Heart left ventricle (tissue), 13 donors: ENCODE measurements at regions not wholly inside any gene's neighbourhood (a gene's known extent, or its start where the extent isn't known, plus 50 kb on each side); places are given as distances from the start of the nearest gene placed in this dataset.

ENCODE experiments used
- POLR2A ChIP-seq, 2 donors: fragments of 450-650 bp; IDR thresholded peaks; one replicate each; pipeline ENCODE4 v1.6.1; 2017; ENCODE audit warnings: antibody characterized with exemption in 2 of 2, mild to moderate bottlenecking in 2 of 2, moderate library complexity in 2 of 2
- TF ChIP-seq, protein P1 (sequence below), 12 donors: fragments of 200-600 bp; sonication (generic) in 4 of 12; IDR thresholded peaks; one replicate each; pipeline versions ENCODE4 v1.5.0 to v1.8.0; 2018 to 2022; ENCODE audit warnings: antibody characterized with exemption in 12 of 12, mild to moderate bottlenecking in 5 of 12
- donor health status: ischemic (EF 13 %, LVEDD 7.1; RV severe dilation, severe dysfunction).
- donor health status: DM: no; HTN: yes; CAD: no.
- donor health status: DM: no; HTN: no; CAD: no.
- donor health status: ischemic (EF 25% LVEDD 6.9; RV normal size, moderate dysfunction).
- donor health status: ischemic (EF 25% LVEDD 5.7; RV mildly dilated, moderate dysfunction).
- donor health status: ischemic (EF 35%, LVEDD 5.7; RV mildly dilated, moderate dysfunction).
- donor health status: nonischemic (EF 11% LVEDD 7.7; RV severe dilation, severe dysfunction).
- donor health status: DM: yes; HTN: yes; CAD: no.
- donor health status: PGD.
- donor health status: ischemic (EF 29% LVEDD 5.4; RV normal size, mild dysfunction).
- donor health status: nonischemic (EF 23%, LVEDD 6.1; RV moderate dilation, normal function).

GRCh38 chr13:106405731-106406130, 129.7 kb downstream of the EFNB2 start:
- TF ChIP-seq, protein P1, sequence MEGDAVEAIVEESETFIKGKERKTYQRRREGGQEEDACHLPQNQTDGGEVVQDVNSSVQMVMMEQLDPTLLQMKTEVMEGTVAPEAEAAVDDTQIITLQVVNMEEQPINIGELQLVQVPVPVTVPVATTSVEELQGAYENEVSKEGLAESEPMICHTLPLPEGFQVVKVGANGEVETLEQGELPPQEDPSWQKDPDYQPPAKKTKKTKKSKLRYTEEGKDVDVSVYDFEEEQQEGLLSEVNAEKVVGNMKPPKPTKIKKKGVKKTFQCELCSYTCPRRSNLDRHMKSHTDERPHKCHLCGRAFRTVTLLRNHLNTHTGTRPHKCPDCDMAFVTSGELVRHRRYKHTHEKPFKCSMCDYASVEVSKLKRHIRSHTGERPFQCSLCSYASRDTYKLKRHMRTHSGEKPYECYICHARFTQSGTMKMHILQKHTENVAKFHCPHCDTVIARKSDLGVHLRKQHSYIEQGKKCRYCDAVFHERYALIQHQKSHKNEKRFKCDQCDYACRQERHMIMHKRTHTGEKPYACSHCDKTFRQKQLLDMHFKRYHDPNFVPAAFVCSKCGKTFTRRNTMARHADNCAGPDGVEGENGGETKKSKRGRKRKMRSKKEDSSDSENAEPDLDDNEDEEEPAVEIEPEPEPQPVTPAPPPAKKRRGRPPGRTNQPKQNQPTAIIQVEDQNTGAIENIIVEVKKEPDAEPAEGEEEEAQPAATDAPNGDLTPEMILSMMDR (IDR thresholded peaks at IDR 0.05), result no peak
- no peak for TF ChIP-seq POLR2A (IDR thresholded peaks at IDR 0.05)
